Limb (tissue), 2 donors: ENCODE measurements at regions not wholly inside any gene's neighbourhood (a gene's known extent, or its start where the extent isn't known, plus 50 kb on each side); places are given as distances from the start of the nearest gene placed in this dataset.

Experiments
- DNase-seq, 2 donors: peaks; one replicate each; pipeline ENCODE4 v3.0.0-alpha.2; 2016; ENCODE audit errors: extremely low spot score in 2 of 2

DNA sequence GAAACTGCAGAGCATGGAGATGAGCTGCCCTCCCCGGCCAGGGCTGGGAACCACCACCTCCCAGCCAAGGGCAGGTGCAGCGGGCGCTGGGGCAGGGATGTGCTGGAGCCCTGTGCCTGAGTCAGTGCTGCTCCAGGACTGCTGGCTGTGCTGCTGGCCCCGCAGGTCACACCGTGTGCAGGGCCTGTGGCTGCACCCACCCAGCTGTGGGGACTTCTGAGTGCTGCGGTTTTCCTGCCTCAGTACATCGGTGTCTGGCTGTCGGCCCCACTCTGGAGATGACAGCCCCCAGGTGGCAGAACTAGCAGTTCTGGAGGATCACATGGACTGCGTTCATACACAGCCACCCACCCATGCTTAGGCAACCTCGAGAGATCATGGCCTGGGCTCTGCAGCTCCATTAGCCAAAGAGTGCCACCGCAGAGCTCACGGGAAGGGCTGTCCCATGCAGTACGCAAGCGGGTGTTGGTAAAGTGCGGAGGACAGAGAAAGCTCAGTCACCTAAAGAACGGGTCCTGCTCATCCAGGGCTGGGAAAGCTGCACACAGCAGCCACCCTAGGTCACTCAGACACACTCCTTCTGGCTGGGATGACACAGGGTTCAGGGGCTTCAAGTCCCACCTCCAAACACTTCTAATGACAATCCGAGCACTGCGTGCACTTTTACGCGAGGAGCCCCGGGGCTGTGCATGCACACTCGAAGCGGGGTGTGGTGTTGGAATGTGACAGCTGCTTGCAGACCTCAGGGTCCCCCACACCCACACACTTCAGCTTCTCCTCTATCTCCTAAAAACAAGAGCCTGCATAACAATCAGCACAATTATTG, 198.1 kb upstream of the PPP2R2D start:
- peak in 1 of 2 donors; percentile 13 for DNase-seq

DNA sequence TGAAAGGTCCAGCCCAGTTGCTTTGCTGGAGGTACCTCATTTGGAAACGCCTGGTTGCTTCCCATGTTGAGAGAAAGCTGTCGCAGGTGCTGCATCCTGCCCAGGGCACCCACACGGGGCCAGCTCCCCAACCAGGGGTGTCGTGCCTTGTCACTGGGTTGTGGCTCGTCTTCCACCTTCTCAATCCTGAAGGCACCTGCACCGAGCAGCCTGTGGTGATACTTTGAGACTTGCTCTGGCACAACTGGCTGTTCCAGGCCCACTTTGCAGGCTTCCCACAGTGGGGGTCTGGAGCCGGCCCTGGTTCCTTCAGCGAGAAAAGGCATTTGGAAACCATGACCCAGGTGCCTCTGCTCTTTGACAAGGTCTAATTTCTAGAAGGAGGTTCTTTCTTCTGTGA, 197.3 kb upstream of the PPP2R2D start:
- DNase-seq = no peak

DNA sequence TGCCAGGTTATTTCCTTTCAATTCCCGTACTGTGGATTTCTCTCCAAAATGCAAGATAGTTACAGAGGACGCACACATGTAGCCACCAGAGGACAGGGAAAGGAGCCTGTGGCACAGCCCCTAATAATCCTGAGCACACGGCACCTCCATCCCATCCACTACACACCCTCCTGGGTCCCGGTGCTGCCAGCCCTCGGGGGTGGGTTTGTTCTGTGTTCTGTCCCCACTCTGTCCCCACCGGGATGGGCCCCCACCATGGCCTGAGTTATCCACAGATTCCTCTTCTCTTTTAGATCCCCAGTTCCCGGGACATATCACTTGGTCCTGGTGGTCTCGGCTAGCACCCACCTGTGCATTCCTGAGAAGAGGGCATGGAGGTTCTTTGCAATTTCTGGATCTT, 196.9 kb upstream of the PPP2R2D start:
- no peak for DNase-seq

DNA sequence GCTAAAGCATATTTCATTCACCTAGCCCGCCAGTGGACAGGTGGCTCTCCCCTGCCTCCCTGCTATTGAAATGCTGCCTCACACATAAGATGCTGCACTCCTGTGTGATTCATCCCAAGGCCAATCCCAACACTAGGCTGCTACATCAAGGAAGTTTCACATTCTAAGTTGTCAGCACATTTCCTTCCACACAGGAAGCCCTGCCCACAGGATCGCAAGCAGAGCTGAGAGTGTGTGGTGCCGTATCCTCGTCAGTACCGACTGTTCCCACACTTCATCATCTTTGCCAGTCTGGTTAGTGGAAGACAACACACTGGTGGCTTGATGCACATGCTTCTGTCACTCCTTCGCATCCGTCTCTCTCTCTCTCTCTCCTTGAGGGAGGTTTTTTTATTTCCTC, 194.3 kb upstream of the PPP2R2D start:
- DNase-seq = no peak

DNA sequence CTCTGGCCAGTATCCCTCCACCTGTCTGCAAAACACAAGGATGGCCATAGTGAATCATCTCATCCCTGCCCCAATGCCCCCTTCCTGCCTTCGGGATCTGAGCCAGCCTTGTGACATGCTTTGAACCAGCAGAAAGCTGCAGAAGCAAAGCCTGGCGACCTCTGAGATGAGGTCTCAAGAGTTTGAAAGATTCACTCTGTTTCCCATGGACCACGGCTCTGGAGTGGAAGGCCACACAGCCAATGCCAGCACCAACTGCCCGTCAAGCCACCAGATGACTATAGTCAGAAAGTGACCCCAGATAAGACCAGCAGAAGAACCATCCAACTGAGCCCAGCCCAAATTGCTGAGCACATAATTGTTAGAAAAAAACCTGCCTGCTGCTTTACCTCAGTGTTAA, 193.9 kb upstream of the PPP2R2D start:
- DNase-seq = no peak

DNA sequence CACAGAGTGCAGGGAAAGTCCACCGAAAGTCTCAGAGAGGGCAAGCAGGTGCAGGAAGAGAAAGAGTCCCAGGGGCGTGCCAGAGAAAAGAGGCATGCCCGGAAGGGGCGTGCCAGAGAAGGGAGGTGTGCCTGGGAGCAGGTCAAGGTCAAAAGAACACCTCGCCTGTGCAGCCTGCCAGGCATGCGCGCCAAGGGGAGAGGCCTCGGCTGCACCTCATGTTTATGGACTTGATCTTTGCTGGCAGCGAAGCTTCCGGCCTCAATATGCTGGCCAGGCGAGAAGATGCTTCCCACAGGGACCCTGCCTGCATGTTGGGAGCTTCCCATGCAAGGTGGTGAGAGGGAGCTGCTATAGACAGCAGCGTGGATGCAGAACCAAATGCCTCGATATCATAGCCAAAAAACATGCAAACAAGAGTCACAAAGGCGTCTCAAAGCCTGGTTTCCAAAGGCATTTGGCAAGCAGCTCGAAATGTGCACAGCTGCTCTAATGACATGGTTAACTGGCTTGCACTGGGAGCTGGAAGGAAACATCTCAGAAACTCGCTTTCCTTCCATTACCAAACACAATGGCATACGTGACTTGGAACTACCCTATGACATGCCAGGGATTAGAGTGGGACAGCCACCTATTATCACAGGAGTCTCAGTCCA, 192.5 kb upstream of the PPP2R2D start:
- DNase-seq = peak; percentile 28 to 47

DNA sequence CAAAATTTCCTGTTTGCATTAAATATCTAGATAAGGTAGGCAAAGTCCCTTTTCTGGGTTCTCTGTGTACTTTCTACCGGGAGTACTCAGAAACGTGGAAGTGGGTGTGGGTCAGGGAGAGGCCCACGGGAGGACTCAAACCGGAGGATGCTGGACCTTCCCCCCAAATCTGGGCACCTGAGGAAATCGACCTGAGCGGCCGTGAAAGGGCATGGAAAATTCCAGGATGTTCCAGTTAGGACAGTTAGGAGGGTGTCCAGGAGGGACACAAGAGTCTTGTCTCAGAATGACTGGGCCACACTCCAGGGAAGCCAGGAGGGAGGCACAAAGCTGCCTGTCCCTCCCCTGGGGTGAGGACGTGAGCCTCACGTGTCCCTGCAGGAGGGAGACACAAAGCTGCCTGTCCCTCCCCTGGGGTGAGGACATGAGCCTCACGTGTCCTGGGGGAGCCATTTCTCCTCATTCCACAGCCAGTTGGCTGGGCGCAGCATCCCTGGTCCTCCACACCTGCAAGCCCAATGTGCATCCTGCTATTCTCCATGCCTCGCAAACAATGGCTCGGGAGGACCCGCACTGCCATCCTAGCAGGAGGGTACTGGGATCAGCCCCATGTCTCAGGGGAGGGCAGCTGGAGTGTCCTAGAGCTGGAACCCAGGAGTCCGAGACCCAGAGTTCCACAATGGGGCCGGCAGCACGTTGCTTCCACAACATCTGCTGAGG, 190.5 kb upstream of the PPP2R2D start:
- DNase-seq = peak in 1 of 2 donors; percentile 13

DNA sequence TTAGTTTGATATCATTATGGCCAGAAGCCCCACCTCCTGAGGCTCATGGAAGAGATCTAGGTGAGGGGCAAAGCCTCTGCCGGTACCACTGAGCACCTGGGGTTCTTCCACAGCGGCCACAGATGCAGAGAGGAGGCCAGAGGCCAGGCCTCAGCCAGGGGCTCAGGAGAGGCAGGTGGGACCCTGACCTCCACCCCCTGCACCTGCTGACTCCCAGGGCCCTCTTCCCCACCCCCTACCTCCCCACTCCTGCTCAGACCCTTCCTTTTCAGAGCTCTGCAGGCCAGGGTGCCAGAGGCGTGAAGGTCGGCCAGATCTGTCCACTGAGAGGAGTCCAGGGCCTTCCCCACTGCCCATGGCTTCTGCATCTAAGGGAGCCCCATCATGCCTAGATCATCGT, 178.7 kb upstream of the PPP2R2D start:
- no peak for DNase-seq

DNA sequence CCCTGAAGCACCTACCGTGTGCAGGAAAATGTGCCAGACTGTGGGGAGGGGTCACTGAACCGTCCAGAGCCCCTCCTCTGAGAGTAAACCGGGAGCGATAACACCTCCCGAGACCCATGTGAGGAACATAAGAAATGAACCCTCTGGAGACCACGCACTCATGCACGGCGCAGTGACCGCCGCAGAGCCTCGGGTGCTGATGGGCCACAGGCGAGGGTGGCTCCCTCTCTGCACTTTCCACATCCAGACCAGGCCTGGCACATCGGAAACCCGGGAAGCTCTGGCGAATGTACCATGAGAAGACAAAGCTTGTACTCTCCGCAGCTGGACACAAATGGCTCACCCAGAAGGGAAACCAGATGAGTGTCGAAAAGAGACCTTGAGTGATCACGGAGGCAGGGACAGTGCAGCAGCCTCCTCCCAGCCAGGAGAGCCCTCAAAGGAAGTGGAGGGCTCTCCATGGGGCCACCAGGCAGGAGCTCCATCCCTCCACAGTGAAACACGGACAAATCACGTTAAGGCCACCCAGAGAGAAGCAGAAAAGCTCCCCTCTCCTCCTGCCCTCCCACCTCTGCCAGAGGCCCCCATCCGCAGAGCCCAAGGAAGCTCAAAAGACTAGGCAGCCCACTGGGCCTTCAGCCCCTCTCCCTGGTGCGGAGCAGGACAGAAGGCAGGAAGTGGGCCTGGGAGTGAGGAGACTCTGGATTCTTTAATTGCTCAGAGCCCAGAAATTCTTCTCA, 178.1 kb upstream of the PPP2R2D start:
- peak in 1 of 2 donors; percentile 14 for DNase-seq

DNA sequence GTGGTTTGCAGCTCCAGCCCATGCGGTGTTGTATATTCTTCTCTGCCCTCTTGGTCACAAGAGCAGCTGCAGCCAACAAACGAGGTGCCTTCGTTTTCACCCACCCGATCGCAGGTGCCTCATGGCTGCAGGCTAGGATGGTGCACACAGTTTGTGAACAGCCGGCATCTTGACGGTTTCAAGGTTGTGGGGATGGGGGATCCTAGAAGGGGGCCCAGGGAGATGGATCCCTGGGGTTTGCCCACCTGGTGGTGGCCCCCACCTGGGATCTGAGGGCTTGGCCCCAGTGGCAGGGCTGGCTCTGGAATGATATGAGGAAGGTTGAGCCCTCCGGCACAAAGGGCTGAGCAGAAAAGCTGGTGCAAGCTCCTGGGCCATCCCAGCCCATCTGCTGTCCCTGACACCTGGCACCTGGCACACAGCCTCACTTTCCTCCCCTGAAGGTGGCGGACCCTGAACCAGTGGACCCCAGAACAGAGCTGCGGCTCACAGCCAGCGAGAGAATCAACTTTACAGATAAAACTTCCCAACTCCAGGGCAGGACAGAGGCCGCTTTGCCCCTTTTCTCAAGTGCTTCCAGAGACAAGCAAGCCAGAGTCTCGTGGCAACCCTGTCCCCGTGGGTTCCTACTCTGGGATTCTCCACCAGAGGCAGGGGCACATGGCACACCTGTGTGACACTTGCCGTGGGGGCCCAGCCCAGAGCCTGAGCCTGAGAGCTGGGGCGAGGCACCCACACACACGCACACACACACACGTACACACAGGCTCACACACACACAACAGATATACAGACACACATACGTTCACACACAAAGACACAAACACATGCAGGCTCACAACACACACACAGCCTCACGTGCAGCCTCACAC, 177.3 kb upstream of the PPP2R2D start:
- DNase-seq = peak in 1 of 2 donors; percentile 16

DNA sequence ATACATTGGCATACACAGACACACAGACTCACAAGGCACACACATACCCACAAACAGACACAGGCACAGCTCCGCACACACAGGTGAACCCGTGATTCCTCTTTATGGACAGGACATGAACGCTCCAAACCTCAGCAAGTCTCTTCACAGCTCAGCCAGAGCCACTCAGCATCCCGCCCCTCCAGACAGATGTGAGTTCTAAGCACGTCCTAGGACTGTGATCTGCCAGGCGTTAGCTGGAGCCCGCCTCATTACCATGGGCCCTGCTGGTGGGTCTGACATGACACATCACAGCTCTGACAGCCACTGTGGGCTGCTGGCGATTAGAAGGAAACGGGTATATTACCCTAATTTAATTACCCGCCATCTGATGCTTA, 176.7 kb upstream of the PPP2R2D start:
- DNase-seq = peak in 1 of 2 donors; percentile 28

DNA sequence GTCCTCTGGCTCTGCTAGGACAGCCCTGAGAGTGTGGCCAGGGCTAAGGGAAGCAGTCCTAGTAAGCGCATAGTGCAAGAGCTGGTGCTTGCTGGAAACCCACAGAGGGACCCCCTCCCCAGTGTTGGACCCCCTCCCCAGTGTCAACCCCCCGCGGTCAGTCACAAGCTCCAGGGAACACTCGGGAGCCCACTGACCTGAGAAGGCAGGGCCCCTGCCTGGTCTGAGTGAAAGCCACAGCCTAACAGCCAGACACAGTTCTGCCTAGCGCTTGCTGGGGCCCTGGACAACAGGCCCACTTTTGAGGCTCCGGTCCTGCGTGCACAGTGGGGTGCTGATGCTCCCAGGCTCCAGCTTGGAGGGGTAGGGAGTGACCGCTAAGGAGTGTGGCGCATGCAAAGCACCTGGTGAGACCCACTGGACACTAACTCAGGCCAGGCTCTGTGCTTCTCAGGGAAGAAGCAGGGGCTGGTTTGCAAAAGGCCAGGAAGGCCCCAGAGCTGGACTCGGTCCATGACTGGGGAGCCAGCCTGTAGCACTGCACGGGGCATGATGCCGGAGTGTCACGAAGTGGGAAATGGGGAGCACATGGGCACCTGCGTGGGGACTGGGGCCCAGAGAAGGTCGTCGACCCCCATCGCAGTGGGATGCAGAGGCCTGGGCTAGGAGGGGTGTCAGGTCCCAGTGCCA, 175.8 kb upstream of the PPP2R2D start:
- DNase-seq = peak in 1 of 2 donors; percentile 19

DNA sequence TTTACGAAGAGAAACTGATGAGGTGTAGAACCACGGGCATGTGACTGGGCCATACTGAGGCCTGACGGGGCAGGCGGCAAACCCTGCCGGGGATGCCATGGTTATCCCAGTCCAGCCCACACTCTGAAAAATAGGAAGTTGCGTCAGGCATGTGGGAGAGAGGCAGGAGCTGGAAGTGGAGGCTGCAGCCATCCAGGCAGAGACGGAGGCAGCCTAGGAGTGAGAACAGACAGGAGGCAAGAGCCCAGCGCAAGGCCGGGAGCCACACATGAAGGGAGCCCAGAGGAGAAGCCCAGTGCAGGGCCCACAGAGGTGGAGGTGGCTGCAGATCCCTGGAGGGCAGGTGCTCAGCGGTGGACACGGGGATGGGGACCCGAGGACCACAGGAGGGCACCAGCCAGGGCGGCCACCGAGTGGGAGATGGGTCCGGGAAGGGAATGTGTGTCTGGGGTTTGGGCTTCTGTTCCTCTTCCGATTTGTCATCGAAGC, 175.2 kb upstream of the PPP2R2D start:
- DNase-seq = no peak

DNA sequence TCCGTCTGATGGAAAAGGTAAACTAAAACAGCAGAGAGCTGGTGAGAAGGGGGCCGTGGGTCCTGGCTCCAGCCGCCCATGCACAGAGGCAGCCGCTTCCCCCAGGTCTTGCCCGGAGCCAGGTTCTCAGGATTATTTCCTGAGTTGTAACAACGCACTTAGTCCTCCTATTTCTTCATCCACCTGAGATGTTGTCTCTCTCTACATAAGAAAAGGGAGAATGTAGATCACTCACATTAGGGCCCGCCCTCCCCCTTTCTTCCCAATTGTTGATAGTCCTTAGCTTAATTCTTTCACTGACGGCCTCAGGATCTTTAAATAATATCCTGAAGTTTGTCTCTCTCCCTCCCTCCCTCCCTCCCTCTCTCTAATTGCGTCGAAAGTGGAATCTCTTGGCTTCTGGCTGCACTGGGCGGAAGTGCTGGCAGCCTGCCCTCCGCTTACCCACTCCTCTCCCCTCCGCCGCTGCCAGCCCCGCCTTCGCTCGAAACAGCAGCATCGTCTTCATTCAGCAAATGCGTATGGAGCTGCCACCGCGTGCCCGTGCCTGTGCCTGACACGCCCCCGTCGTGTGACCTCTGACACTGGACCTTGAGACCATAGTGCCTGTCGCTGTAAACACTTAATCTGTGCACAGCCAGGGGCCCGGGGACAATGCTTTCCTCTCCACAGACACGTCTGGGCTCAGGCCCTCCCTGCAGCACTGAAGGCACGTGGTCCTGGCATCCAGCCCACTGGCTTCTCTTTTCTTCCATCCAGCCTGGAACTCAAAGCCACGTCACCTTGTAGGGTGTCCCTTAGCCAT, 174.5 kb upstream of the PPP2R2D start:
- peak; percentile 58 to 84 for DNase-seq

DNA sequence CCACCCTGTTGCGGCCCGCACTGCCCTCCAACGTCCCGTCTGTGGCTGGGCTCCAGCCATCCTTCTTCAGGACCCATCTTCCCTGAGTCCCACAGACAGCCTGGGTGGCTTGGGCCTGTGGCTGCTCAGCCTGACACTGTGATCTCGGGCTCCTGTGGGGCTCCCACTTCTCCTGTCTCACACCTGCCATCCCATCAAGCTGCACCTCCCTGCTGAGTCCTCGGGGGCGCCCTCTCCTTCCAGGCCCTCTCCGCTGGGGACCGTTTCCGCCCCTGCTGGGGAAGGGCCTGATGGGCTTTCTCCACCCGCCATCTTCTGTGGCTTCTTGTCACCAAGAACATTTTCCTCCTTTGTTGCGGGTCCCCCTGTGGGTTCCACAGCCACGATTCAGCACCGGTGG, 173.8 kb upstream of the PPP2R2D start:
- no peak for DNase-seq

DNA sequence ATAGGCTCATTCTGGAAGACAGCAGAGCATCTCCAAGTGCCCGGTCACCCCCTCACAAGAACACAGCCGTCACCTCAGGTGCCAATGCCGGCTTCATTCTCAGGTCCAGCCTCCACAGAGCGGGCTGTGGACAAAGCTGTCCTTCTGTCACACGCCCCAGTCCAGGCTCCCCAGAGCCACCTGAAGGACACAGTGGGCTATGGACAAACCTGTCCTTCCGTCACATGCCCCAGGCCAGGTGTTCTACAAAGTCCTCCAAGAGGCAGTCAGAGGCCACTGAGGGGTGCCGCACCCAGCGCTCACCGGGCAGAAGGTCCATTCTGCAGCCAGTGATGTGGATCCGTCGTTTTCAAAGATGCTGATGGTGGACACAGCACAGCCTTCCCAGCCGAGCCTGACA, 173.2 kb upstream of the PPP2R2D start:
- peak in 1 of 2 donors; percentile 12 for DNase-seq

DNA sequence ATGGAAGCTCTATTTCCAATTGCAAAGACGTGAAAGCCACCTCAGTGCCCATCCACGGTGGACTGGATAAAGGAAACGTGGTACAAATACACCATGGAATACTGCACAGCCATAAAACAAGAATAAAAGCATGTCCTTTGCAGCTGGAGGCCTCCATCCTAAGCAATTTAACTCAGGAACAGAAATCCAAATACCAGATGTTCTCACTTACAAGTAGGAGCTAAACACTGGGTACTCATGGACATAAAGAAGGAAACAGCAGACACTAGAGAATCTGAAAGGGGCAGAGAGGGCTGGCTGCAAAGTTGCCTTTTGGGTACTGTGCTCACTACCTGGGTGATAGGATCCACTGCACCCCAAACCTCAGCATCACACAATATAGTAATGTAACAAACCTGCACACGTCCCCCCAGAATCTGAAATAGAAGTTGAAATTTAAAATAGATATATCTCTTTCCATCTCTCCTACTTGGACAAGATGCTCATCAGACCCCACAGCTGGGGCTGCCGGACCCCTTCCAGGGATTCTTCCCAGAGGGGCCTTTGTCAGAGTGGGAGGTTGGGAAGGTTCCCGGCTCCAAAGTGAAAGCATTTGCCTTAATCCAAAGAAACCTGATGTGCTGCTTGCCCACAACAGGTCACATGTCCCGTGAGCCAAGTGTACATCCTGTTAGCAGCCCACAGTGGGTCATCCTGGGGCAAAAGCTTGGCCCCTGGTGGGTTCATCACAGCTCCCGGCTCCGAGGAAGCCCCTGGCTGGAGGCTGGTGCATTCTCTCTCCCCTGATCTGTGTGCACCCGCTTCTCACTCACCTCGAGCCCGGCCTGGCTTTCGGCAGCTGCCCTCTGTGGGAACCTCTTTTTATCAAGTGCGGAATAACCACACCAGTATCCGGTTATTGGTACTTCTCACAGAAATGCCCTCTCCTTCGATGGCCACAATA, 172.3 kb upstream of the PPP2R2D start:
- DNase-seq = peak in 1 of 2 donors; percentile 20

DNA sequence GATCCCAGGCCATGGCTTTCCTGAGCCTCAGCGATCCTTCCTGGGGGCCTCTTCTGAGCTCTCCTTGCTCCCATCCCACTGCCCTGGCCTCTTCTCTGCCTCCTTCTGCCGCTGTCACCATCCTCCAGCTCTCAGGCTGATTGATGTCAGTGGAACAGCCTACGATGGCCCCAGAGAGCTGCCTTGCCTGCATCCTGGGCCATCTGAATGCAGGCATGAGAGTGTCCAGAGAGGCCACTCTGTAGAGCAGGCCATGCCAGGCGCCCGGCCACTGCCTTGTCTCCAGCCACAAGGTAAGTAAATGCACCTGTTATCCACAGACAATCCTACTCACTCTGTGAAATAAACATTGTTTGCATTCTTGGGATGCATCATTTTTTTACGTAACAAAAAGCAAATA, 171.4 kb upstream of the PPP2R2D start:
- no peak for DNase-seq
